Sigmoid colon (tissue), 6 donors: ENCODE measurements at regions not wholly inside any gene's neighbourhood (a gene's known extent, or its start where the extent isn't known, plus 50 kb on each side); places are given as distances from the start of the nearest gene placed in this dataset.
"Not testable (repeated sequence)": the region's sequence is repeated elsewhere in the genome, so short reads cannot be mapped to it uniquely, and the experiment has no call there.

ENCODE experiments used
- DNase-seq: peaks from one replicate; pipeline ENCODE4 v3.0.0-alpha.2; 2019
- H3K27ac ChIP-seq, 4 donors: fragments of 200-600 bp; sonication (generic); one replicate each; pipeline ENCODE4 v1.5.1; 2016 to 2019; ENCODE audit warnings: mild to moderate bottlenecking in 1 of 4
- H3K27me3 ChIP-seq, 3 donors: fragments of 200-600 bp; sonication (generic); one replicate each; pipeline ENCODE4 v1.5.1; 2019; ENCODE audit warnings: mild to moderate bottlenecking in 1 of 3
- H3K36me3 ChIP-seq, 4 donors: fragments of 200-600 bp; sonication (generic); one replicate each; pipeline ENCODE4 v1.5.1; 2016 to 2019
- H3K4me1 ChIP-seq, 4 donors: fragments of 200-600 bp; sonication (generic); one replicate each; pipeline ENCODE4 v1.5.1; 2017 to 2019
- H3K4me3 ChIP-seq, 4 donors: fragments of 200-600 bp; sonication (generic); one replicate each; pipeline ENCODE4 v1.5.1; 2017 to 2019; ENCODE audit warnings: mild to moderate bottlenecking in 2 of 4, moderate library complexity in 1 of 4
- H3K9me3 ChIP-seq, 4 donors: fragments of 200-600 bp in 3 of 4; sonication (generic) in 3 of 4; one replicate each; pipeline versions ENCODE4 v1.5.1 to v1.6.1; 2013 to 2019
- WGBS, 2 donors: extraction: QIAGEN DNeasy Blood & Tissue Kit; methylation state at CpG; one replicate each; pipeline ENCODE4 v1.1.7; 2013; 5-methylcytosine and 5-hydroxymethylcytosine counted together
- intact Hi-C: fragments of 100-400 bp; cut with DNase I; formaldehyde crosslinking; loops from one replicate; pipeline ENCODE4 v1.15.1; 2023
- donor health status: healthy with polysubstance abuse.
- donor health status: healthy.

- H3K4me1 ChIP-seq, H3K27me3 ChIP-seq, DNase-seq, H3K9me3 ChIP-seq, intact Hi-C loops, H3K36me3 ChIP-seq: not testable (repeated sequence)
- 0 to 1% methylated on average over 16 to 20 of the region's 70 CpGs for WGBS, 2 donors
- H3K4me3 ChIP-seq = peak overlapping the region; percentile 35 to 53 (median 44)
- H3K27ac ChIP-seq = peak overlapping the region; percentile 55 to 76 (median 64)
Observed at GRCh38 chr3:195634426-195635261, 50.9 kb upstream of the APOD start.
